HEK293 (cell line): ENCODE measurements at regions not wholly inside any gene's neighbourhood (a gene's known extent, or its start where the extent isn't known, plus 50 kb on each side); places are given as distances from the start of the nearest gene placed in this dataset.

Experiments used
- BCL11A ChIP-seq: fragments of 450-650 bp; formaldehyde crosslinking; IDR thresholded peaks from 2 replicates; pipeline ENCODE4 v1.5.1; 2016; ENCODE audit warnings: low read depth, missing biosample characterization, missing genetic modification characterization
- SP2 ChIP-seq: fragments of 450-650 bp; formaldehyde crosslinking; IDR thresholded peaks from 2 replicates; pipeline ENCODE4 v1.5.1; 2016; ENCODE audit warnings: missing biosample characterization, missing genetic modification characterization
- TRIM28 ChIP-seq: IDR thresholded peaks from 2 replicates; pipeline ENCODE4 v1.6.1; 2011; ENCODE audit warnings: low read length, control low read depth, borderline replicate concordance
- YY1 ChIP-seq: fragments of 450-650 bp; formaldehyde crosslinking; IDR thresholded peaks from 2 replicates; pipeline ENCODE4 v1.5.1; 2018; ENCODE audit warnings: missing biosample characterization, missing genetic modification characterization
- ZFP41 ChIP-seq: fragments of 450-650 bp; formaldehyde crosslinking; IDR thresholded peaks from 2 replicates; pipeline ENCODE4 v1.5.1; 2016; ENCODE audit warnings: missing biosample characterization, missing genetic modification characterization, borderline replicate concordance
- ZNF23 ChIP-seq: fragments of 450-650 bp; formaldehyde crosslinking; IDR thresholded peaks from 2 replicates; pipeline ENCODE4 v1.5.1; 2016; ENCODE audit warnings: missing biosample characterization, missing genetic modification characterization, borderline replicate concordance
- ZNF366 ChIP-seq: fragments of 450-650 bp; formaldehyde crosslinking; conservative IDR thresholded peaks from 2 replicates; pipeline ENCODE4 v1.5.1; 2016; ENCODE audit warnings: missing biosample characterization, missing genetic modification characterization
- ZNF501 ChIP-seq: fragments of 450-650 bp; formaldehyde crosslinking; IDR thresholded peaks from 2 replicates; pipeline ENCODE4 v1.5.1; 2016; ENCODE audit warnings: missing biosample characterization, missing genetic modification characterization
- TF ChIP-seq, protein P1 (sequence below): fragments of 450-650 bp; formaldehyde crosslinking; IDR thresholded peaks from 2 replicates; pipeline ENCODE4 v1.5.1; 2016; ENCODE audit warnings: missing biosample characterization, missing genetic modification characterization
- TF ChIP-seq, protein P2 (sequence below): fragments of 450-650 bp; formaldehyde crosslinking; IDR thresholded peaks from 2 replicates; pipeline ENCODE4 v1.5.1; 2016; ENCODE audit warnings: missing biosample characterization, missing genetic modification characterization
- TF ChIP-seq, protein P3 (sequence below): fragments of 450-650 bp; formaldehyde crosslinking; IDR thresholded peaks from 2 replicates; pipeline ENCODE4 v1.5.1; 2016; ENCODE audit warnings: missing biosample characterization, missing genetic modification characterization
- TF ChIP-seq, protein P4 (sequence below): fragments of 450-650 bp; formaldehyde crosslinking; IDR thresholded peaks from 2 replicates; pipeline ENCODE4 v1.5.1; 2017; ENCODE audit warnings: missing biosample characterization, missing genetic modification characterization

DNA sequence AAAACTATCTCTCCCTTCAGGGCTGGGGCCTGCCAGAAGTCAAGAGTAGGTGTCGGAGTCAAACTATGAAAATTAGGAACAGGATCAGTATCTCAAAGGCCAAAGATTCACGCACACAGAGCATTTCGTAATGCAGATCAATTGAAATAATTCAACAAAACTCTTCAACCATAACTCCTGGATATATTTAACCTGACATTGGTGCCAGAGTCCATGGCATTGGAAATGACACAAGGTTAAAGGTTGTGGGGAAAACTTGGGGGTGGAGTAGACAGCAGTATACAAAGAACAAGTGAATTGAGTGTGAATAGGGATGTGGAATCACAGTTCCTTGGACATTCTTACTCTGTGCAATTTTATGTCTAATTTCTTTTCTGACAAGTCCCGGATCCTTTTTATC lies 788.0 kb upstream of the GYPC start:
- no peak for TF ChIP-seq YY1 (tag by site-specific recombination)
- no peak for TF ChIP-seq ZNF23 (tag by site-specific recombination)
- TF ChIP-seq, protein P1, sequence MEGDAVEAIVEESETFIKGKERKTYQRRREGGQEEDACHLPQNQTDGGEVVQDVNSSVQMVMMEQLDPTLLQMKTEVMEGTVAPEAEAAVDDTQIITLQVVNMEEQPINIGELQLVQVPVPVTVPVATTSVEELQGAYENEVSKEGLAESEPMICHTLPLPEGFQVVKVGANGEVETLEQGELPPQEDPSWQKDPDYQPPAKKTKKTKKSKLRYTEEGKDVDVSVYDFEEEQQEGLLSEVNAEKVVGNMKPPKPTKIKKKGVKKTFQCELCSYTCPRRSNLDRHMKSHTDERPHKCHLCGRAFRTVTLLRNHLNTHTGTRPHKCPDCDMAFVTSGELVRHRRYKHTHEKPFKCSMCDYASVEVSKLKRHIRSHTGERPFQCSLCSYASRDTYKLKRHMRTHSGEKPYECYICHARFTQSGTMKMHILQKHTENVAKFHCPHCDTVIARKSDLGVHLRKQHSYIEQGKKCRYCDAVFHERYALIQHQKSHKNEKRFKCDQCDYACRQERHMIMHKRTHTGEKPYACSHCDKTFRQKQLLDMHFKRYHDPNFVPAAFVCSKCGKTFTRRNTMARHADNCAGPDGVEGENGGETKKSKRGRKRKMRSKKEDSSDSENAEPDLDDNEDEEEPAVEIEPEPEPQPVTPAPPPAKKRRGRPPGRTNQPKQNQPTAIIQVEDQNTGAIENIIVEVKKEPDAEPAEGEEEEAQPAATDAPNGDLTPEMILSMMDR: no peak
- no peak for TF ChIP-seq SP2 (tag by site-specific recombination)
- TF ChIP-seq, protein P2, sequence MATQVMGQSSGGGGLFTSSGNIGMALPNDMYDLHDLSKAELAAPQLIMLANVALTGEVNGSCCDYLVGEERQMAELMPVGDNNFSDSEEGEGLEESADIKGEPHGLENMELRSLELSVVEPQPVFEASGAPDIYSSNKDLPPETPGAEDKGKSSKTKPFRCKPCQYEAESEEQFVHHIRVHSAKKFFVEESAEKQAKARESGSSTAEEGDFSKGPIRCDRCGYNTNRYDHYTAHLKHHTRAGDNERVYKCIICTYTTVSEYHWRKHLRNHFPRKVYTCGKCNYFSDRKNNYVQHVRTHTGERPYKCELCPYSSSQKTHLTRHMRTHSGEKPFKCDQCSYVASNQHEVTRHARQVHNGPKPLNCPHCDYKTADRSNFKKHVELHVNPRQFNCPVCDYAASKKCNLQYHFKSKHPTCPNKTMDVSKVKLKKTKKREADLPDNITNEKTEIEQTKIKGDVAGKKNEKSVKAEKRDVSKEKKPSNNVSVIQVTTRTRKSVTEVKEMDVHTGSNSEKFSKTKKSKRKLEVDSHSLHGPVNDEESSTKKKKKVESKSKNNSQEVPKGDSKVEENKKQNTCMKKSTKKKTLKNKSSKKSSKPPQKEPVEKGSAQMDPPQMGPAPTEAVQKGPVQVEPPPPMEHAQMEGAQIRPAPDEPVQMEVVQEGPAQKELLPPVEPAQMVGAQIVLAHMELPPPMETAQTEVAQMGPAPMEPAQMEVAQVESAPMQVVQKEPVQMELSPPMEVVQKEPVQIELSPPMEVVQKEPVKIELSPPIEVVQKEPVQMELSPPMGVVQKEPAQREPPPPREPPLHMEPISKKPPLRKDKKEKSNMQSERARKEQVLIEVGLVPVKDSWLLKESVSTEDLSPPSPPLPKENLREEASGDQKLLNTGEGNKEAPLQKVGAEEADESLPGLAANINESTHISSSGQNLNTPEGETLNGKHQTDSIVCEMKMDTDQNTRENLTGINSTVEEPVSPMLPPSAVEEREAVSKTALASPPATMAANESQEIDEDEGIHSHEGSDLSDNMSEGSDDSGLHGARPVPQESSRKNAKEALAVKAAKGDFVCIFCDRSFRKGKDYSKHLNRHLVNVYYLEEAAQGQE (tag by site-specific recombination): no peak
- no peak for TF ChIP-seq ZFP41
- TF ChIP-seq ZNF366: no peak
- TF ChIP-seq, protein P3, sequence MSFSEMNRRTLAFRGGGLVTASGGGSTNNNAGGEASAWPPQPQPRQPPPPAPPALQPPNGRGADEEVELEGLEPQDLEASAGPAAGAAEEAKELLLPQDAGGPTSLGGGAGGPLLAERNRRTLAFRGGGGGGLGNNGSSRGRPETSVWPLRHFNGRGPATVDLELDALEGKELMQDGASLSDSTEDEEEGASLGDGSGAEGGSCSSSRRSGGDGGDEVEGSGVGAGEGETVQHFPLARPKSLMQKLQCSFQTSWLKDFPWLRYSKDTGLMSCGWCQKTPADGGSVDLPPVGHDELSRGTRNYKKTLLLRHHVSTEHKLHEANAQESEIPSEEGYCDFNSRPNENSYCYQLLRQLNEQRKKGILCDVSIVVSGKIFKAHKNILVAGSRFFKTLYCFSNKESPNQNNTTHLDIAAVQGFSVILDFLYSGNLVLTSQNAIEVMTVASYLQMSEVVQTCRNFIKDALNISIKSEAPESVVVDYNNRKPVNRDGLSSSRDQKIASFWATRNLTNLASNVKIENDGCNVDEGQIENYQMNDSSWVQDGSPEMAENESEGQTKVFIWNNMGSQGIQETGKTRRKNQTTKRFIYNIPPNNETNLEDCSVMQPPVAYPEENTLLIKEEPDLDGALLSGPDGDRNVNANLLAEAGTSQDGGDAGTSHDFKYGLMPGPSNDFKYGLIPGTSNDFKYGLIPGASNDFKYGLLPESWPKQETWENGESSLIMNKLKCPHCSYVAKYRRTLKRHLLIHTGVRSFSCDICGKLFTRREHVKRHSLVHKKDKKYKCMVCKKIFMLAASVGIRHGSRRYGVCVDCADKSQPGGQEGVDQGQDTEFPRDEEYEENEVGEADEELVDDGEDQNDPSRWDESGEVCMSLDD: no peak
- TF ChIP-seq BCL11A (tag by site-specific recombination): no peak
- no peak for TF ChIP-seq ZNF501 (tag by site-specific recombination)
- TF ChIP-seq TRIM28: no peak
- TF ChIP-seq, protein P4, sequence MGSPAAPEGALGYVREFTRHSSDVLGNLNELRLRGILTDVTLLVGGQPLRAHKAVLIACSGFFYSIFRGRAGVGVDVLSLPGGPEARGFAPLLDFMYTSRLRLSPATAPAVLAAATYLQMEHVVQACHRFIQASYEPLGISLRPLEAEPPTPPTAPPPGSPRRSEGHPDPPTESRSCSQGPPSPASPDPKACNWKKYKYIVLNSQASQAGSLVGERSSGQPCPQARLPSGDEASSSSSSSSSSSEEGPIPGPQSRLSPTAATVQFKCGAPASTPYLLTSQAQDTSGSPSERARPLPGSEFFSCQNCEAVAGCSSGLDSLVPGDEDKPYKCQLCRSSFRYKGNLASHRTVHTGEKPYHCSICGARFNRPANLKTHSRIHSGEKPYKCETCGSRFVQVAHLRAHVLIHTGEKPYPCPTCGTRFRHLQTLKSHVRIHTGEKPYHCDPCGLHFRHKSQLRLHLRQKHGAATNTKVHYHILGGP (tag by site-specific recombination): no peak
